H4 (cell line): ENCODE measurements at regions not wholly inside any gene's neighbourhood (a gene's known extent, or its start where the extent isn't known, plus 50 kb on each side); places are given as distances from the start of the nearest gene placed in this dataset.

Experiments
- DNase-seq: peaks from one replicate; pipeline ENCODE4 v3.0.0-alpha.2; 2015; ENCODE audit warnings: low spot score

- DNase-seq = peak; percentile 77
Observed at GRCh38 chr12:128113250-128113649, 153.7 kb upstream of the TMEM132C start.

- no peak for DNase-seq
Observed at GRCh38 chr12:128114485-128114884, 152.5 kb upstream of the TMEM132C start.

DNA sequence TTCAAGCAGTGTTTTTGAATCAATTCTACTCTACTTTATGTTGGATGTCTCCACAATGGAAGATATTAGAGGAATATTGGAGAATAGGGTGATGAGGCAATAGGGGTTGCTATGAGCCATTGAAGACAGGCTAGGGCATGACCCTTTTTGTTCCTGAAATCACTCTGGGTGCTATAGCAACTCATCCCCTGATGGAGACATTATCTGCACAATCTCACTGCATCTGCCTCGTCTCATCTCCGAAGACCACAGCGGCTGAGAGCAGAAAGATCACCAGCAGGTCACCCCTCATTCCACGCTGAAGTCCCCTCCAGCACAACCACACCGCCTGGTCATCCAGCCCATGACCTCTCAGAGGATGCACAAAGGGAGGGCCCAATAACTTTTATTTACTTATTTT, 150.4 kb upstream of the TMEM132C start:
- no peak for DNase-seq

- DNase-seq = no peak
Observed at GRCh38 chr12:128120035-128120434, 146.9 kb upstream of the TMEM132C start.

GRCh38 chr12:128121424-128121823, 145.5 kb upstream of the TMEM132C start:
- no peak for DNase-seq

DNA sequence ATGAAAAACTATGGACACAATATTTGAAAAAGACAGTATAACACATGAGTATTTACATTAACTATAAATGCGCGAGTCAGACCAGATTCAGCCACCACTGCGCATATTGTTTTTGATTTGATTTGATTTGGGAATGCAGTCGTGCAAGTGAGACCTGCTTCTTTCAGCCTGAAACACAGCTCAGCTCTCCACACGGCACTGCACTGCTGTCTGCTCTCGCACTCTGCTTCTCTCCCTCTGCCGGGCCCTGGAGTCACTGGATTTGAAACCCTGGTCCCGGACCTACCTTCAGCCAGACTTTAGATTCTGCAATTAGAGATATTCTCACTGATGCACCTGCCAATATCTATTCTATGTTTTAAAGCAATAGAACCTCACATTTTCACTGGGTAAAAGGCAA, 143.9 kb upstream of the TMEM132C start:
- no peak for DNase-seq

DNA sequence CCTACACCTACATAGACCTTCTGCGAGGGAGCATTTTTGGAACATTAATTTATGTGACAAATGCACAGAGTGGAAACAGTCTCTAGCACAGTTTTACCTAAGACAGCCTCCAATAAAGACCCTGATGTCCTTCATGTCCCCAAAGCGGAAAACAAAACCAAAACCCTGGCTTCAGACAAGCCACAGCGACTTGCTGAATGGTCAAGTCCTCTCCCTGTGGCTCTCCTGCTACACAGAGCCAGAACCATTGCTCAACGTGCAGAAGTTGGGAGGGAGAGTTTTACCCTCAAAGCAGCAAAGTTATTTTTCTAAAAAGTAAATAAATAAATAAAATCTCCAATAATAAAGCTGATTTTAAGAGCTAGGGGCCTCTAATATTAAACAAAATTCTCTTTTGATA, 135.0 kb upstream of the TMEM132C start:
- no peak for DNase-seq

DNA sequence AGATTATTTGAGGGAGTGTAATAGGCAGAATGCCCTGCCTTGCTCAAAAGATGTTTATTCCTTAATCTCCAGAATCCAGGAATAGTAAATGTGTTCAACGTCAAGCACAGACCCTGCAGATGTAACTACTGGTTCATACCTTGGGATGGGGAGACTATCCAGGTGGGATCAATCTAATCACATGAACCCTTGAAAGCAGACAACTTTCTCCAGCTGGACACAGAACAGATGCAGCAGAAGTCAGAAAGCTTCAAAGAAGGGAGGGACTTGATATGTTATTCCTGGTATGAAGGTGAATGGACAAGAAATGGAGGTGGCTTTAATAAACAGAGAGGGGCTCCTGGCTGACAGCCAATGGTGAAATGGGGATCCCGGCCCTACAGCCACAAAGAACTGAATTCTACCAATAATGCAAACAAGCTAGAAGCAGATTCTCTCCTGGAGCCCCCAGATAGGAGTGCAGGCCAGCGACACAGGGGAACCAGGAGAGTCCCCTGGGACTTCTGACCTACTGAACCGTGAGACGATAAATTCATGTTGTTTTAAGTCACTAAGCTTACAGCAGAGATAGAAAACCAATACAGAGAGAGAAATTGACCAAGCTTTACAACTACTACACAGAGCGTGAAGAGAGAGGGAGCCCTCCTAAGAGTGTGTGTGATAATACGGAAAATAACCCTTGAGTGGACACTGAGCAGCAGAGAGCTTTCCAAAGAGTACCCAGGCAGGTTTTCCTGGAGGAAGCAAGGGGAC, 133.5 kb upstream of the TMEM132C start:
- DNase-seq = no peak

- no peak for DNase-seq
Observed at GRCh38 chr12:128137140-128137539, 129.8 kb upstream of the TMEM132C start.

GRCh38 chr12:128138125-128138524, 128.8 kb upstream of the TMEM132C start:
- DNase-seq = no peak

- peak; percentile 80 for DNase-seq
Observed at GRCh38 chr12:128140551-128140950, 126.4 kb upstream of the TMEM132C start.

GRCh38 chr12:128150961-128151360, 116.0 kb upstream of the TMEM132C start:
- no peak for DNase-seq

GRCh38 chr12:128155571-128155970, 111.4 kb upstream of the TMEM132C start:
- DNase-seq = no peak

DNA sequence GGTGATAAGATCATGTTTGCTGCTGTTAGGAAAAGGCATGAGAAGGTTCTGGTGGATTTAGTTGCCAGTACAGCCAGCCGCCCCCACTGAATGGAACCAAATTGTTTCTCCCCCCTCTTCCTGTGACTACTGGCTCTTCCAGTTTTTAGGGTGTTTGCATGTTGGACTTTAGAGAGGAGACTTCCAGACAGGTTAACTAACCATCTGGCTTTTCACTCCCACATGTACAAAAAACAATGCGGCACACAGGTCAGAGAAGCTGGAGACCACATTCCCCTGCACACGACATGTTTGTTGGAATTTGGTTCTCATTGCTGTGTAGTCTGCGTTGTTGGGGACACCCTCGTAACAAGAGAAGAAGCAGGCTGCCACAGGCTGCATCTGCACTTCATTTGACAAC, 103.9 kb upstream of the TMEM132C start:
- DNase-seq = no peak

- DNase-seq = no peak
Observed at GRCh38 chr12:128164533-128164932, 102.4 kb upstream of the TMEM132C start.

DNA sequence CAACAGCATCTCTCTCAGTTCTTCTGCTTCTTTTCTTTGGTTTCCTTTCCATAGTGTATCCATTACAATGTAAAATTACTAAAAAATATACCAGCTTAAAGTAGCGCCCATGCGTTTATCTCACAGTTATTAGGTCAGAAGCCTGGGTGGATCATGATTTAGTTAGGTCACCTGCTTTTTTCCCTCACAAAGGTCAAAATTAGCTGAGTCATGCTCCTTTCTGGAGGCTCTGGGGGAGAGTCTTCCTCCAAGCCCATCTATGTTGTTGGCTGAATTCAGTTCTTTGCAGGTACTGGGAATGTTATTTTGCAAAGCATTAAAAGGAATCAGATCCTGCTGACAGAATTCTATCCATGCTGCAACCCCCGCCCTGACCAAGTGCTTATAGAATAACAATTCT, 101.6 kb upstream of the TMEM132C start:
- no peak for DNase-seq

DNA sequence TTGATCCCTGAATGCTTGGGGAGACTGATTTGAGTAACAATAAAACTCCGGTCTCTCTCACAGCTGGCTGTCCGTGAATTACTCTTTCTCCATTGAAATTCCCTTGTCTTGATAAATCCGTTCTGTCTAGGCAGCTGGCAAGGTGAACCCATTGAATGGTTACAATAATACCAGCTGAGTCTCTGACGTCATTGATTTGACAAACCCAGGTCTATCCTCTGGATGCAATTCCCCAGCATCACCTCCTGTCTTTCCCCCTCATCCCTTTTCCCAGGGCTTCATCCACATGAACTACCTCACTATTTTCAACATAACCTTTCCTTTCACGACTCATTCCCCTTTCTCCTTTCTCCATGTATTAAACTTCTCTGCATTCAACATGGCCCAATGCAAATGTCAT, 98.7 kb upstream of the TMEM132C start:
- no peak for DNase-seq

DNA sequence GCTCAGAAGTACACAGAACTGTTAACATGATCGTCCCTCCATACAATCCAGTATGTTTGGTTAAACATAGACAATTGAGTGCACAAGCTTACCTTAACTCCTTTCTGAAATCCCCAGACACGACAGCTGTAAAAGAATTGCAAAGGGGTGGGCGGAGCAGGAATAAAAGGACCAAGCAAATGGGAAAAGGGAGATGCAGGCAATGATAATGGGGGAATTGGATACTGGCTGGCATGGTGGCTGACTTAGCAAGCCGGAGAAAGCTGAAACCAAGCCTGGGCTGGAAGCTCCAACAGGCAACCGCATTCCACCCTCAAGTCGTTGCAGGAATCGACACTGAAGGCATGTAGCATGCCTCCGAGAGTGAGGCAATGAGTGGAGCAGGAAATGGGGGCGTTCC, 96.8 kb upstream of the TMEM132C start:
- no peak for DNase-seq

DNA sequence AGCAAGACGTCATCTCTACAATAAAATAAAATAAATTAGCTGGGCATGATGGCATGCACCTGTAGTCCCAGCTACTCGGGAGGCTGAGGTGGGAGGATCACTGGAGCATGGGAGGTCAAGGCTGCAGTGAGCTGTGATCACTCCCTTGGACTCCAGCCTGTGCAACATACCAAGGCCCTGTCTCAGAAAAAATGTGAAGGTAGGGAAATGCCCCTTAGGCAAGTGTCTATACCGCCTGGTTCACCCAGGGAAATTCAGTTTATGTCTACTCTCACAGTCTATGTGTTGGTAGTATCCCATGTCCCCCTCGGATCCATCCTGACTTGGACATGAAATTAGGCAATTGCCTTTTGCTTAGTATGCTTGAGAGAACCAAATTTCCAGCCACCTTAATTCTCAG, 88.4 kb upstream of the TMEM132C start:
- DNase-seq = no peak

- no peak for DNase-seq
Observed at GRCh38 chr12:128178966-128179365, 88.0 kb upstream of the TMEM132C start.

DNA sequence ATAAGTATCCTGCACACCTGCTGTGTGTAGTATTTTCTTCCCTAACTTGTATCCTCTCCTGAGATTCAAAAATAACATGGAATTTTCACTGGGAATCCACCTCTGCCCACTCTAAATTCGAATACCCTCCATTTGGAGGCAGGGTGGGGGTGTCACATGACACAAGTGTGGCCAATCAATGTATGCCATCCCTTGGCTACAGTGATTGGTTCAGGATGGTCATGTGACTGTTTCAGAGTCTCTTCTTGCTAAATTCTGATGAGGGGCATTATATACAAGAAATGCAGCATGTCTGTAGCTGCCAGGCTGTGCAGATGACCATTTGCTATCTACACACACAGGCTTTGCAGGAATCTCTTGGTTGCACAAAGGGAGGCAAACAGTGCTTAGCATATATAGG, 86.8 kb upstream of the TMEM132C start:
- no peak for DNase-seq

GRCh38 chr12:128190052-128190451, 76.9 kb upstream of the TMEM132C start:
- no peak for DNase-seq

DNA sequence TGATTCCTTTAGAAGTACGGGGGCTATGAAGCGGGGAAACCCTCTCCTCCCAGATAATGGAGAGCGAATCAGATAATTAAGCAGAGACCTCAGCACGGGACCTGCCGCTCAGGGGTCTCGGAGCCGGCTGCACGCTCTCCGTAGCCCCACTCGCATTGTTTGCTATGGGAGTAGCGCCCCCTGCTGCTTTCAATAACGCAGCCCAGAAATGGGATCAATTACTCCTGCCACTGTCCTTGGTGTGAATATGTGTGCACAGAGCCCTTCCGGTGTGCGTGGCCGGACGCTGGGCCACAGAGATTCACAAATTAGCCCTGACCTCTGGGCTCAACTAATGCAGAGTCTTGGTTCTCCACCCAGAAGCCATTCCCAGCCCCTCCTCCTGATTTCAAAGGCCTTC, 76.4 kb upstream of the TMEM132C start:
- no peak for DNase-seq

DNA sequence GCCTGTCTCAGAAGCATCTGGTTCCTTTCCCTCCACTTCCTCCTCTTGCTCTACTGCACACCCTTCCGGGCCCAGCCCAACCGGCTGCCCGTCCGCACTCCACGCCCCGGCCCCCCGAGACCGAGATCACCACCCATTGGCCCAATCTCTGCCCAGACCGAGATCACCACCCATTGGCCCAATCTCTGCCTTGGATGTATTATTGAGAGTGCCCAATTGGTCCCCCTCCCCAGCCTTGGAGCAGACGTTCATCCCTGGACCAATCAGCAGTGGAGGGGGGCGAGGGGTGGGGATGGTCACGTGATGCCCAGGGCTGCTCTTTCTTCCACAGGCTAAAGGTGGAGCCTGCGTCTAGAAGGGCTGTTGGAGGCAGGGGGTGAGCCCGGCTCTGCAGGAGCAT, 75.6 kb upstream of the TMEM132C start:
- DNase-seq = no peak
